Osteocyte (in vitro differentiated cells): ENCODE measurements at regions not wholly inside any gene's neighbourhood (a gene's known extent, or its start where the extent isn't known, plus 50 kb on each side); places are given as distances from the start of the nearest gene placed in this dataset.
"Not testable (repeated sequence)": the region's sequence is repeated elsewhere in the genome, so short reads cannot be mapped to it uniquely, and the experiment has no call there.

Experiments
- DNase-seq: peaks from one replicate; pipeline ENCODE4 v3.0.0; 2021; ENCODE audit warnings: mixed read lengths; ENCODE audit not compliant: unreplicated experiment; ENCODE audit errors: extremely low spot score
- H3K27ac Mint-ChIP-seq: one replicate; pipeline ENCODE4 v1.8.0; 2021; ENCODE audit warnings: mild to moderate bottlenecking, mixed read lengths; ENCODE audit not compliant: unreplicated experiment
- H3K27me3 Mint-ChIP-seq: one replicate; pipeline ENCODE4 v1.8.0; 2021; ENCODE audit warnings: mixed read lengths; ENCODE audit not compliant: unreplicated experiment
- H3K36me3 Mint-ChIP-seq: one replicate; pipeline ENCODE4 v1.8.0; 2021; ENCODE audit warnings: mixed read lengths; ENCODE audit not compliant: unreplicated experiment
- H3K4me1 Mint-ChIP-seq: one replicate; pipeline ENCODE4 v1.8.0; 2021; ENCODE audit warnings: mixed read lengths; ENCODE audit not compliant: unreplicated experiment
- H3K4me3 Mint-ChIP-seq: one replicate; pipeline ENCODE4 v1.8.0; 2021; ENCODE audit warnings: mild to moderate bottlenecking, moderate library complexity, mixed read lengths; ENCODE audit not compliant: unreplicated experiment
- H3K9me3 Mint-ChIP-seq: one replicate; pipeline ENCODE4 v1.8.0; 2021; ENCODE audit warnings: mixed read lengths; ENCODE audit not compliant: unreplicated experiment
- TF ChIP-seq, protein P1 (sequence below): fragments of 200-600 bp; sonication (generic); IDR thresholded peaks from 2 replicates; pipeline ENCODE4 v1.5.0; 2021; ENCODE audit warnings: antibody characterized with exemption, mild to moderate bottlenecking, moderate library complexity

DNA sequence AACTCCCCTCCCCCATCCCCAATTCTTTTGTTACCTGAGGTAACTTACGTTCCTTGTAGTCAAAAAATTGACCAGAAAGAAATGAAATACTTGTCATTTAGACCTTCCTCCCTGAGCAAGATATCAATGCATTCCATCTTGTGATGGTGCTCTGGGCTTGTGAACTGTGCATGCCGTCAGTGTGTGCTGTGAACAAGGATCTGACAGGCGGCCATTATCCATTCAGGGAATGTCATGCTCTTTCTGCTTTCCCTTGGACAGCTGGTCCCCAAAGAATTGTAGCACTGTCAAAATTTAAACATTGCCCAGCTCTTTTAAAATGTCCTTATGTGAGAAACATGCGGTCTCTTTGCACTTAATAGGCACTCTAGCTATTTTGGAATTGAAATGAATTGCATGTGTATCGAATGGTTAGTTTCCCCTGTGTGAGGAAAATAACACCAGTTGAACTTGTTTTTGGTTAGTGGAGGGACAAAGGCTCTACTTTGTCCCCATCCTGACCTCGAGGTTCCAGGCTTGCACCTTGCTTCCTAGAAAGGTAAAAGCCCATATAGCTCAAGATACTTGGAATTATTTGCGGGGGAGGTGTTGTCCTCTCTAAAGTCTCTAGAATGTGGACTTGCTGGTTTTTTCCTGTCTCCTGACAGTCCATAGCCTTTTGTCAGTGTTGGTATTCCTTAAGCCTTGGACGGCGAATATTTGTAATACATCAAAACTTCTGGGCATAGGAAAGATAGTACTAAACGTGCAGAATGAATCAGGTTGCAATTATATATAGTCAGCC, 350.9 kb downstream of the NUP35 start:
- no peaks in the 10 kb centered on the region for H3K36me3 Mint-ChIP-seq
- DNase-seq: no peak
- H3K27me3 Mint-ChIP-seq: no peaks in the 10 kb centered on the region
- H3K4me3 Mint-ChIP-seq: no peak overlapping the region
- H3K27ac Mint-ChIP-seq: no peak overlapping the region
- no peaks in the 10 kb centered on the region for H3K4me1 Mint-ChIP-seq
- TF ChIP-seq, protein P1, sequence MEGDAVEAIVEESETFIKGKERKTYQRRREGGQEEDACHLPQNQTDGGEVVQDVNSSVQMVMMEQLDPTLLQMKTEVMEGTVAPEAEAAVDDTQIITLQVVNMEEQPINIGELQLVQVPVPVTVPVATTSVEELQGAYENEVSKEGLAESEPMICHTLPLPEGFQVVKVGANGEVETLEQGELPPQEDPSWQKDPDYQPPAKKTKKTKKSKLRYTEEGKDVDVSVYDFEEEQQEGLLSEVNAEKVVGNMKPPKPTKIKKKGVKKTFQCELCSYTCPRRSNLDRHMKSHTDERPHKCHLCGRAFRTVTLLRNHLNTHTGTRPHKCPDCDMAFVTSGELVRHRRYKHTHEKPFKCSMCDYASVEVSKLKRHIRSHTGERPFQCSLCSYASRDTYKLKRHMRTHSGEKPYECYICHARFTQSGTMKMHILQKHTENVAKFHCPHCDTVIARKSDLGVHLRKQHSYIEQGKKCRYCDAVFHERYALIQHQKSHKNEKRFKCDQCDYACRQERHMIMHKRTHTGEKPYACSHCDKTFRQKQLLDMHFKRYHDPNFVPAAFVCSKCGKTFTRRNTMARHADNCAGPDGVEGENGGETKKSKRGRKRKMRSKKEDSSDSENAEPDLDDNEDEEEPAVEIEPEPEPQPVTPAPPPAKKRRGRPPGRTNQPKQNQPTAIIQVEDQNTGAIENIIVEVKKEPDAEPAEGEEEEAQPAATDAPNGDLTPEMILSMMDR: no peak
- H3K9me3 Mint-ChIP-seq: peaks cover 4% of the 10 kb centered on the region

GRCh38 chr2:183476490-183476889, 352.2 kb downstream of the NUP35 start:
- no peaks in the 10 kb centered on the region for H3K27me3 Mint-ChIP-seq
- peaks cover 11% of the 10 kb centered on the region for H3K9me3 Mint-ChIP-seq
- H3K4me3 Mint-ChIP-seq: no peak overlapping the region
- no peak for DNase-seq
- no peaks in the 10 kb centered on the region for H3K4me1 Mint-ChIP-seq
- TF ChIP-seq, protein P1: no peak
- no peak overlapping the region for H3K27ac Mint-ChIP-seq
- no peaks in the 10 kb centered on the region for H3K36me3 Mint-ChIP-seq

DNA sequence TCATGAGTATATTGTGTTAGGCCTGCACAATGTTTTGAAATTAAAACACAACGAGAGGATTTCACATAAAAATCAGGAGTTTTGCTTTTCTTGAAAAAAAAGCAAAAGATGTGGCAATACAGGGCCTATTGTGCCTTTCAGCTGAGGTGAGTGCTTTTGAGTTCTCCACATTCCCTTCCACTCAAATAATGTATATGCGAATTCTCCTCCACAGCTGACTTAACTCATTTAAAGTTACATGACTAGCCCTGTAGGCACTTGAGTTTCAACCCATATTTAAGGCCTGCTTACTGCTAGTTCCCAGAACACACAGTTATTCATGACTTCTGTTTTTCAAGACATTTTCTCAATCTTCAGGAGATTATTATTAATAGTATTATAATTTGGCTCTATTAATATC, 353.1 kb downstream of the NUP35 start:
- Mint-ChIP-seq H3K9me3 (peaks cover 11% of the 10 kb centered on the region), H3K4me1 (no peaks in the 10 kb centered on the region)
- no peak for DNase-seq

GRCh38 chr2:183478941-183479595, 354.8 kb downstream of the NUP35 start:
- not testable (repeated sequence) for DNase-seq, H3K4me1 Mint-ChIP-seq, H3K4me3 Mint-ChIP-seq, H3K27me3 Mint-ChIP-seq, H3K36me3 Mint-ChIP-seq, H3K27ac Mint-ChIP-seq
- peaks cover 11% of the 10 kb centered on the region for H3K9me3 Mint-ChIP-seq

More for the DNA sequence above, 353.1 kb downstream of the NUP35 start:
- Mint-ChIP-seq H3K27ac (no peak overlapping the region), H3K27me3 (no peaks in the 10 kb centered on the region), H3K4me3 (no peak overlapping the region), H3K36me3 (no peaks in the 10 kb centered on the region)
- TF ChIP-seq, protein P1: no peak

DNA sequence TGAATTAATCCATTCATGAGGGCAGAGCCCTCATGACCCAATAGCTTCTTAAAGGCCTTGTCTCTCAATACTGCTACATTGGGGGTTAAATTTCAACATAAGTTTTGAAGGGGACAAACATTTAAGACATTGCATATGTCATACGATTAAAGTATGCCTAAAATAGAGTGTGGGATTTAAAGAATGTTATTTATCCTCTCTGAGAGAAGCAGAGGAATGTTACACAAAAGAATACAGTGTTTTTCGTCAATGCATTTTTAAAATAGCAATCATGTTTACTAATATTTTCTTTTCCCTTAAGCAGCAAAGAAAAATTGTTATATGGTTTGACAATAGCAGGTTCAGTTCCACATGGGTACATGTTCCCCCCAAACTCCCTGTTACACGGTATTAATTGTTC, 363.1 kb downstream of the NUP35 start:
- Mint-ChIP-seq H3K27me3 (no peaks in the 10 kb centered on the region), H3K9me3 (no peaks in the 10 kb centered on the region), H3K4me1 (no peaks in the 10 kb centered on the region), H3K4me3 (no peak overlapping the region), H3K36me3 (no peaks in the 10 kb centered on the region), H3K27ac (no peak overlapping the region)
- DNase-seq: no peak
- TF ChIP-seq, protein P1: no peak
